ENCODE measurements at regions not wholly inside any gene's neighbourhood (a gene's known extent, or its start where the extent isn't known, plus 50 kb on each side); places are given as distances from the start of the nearest gene placed in this dataset.
"Not testable (repeated sequence)": the region's sequence is repeated elsewhere in the genome, so short reads cannot be mapped to it uniquely, and the experiment has no call there.

- DNase-seq (ENCODE audit: extremely low read depth, low read depth): no peak
- H3K4me3 ChIP-seq (replicated peaks; ENCODE audit: low read depth, low read length): no peak overlapping the region
- no peak for TF ChIP-seq CTCF (IDR thresholded peaks at IDR 0.05; ENCODE audit: low read depth, low read length, missing control alignments)
These were observed 270.1 kb downstream of the QDPR start for GRCh38 chr4:17241835-17242234.

GRCh38 chr4:17238633-17239032 is 273.3 kb downstream of the QDPR start:
- no peak for DNase-seq (ENCODE audit: extremely low read depth, low read depth)
- TF ChIP-seq CTCF (IDR thresholded peaks at IDR 0.05; ENCODE audit: low read depth, low read length, missing control alignments): no peak
- no peak overlapping the region for H3K4me3 ChIP-seq (replicated peaks; ENCODE audit: low read depth, low read length)

- no peak for TF ChIP-seq CTCF (IDR thresholded peaks at IDR 0.05; ENCODE audit: low read depth, low read length, missing control alignments)
- no peak for DNase-seq (ENCODE audit: extremely low read depth, low read depth)
- H3K4me3 ChIP-seq (replicated peaks; ENCODE audit: low read depth, low read length): no peak overlapping the region
These were observed 275.2 kb downstream of the QDPR start for GRCh38 chr4:17236686-17237085.

- H3K4me3 ChIP-seq (replicated peaks; ENCODE audit: low read depth, low read length): no peak overlapping the region
- no peak for DNase-seq (ENCODE audit: extremely low read depth, low read depth)
- TF ChIP-seq CTCF (IDR thresholded peaks at IDR 0.05; ENCODE audit: low read depth, low read length, missing control alignments): no peak
These were observed 277.2 kb downstream of the QDPR start for GRCh38 chr4:17234678-17235077.

- no peak overlapping the region for H3K4me3 ChIP-seq (replicated peaks; ENCODE audit: low read depth, low read length)
- peak; percentile 51 for DNase-seq (ENCODE audit: extremely low read depth, low read depth)
- TF ChIP-seq CTCF (IDR thresholded peaks at IDR 0.05; ENCODE audit: low read depth, low read length, missing control alignments): no peak
These were observed 279.2 kb downstream of the QDPR start for GRCh38 chr4:17232566-17233253.

- not testable (repeated sequence) for DNase-seq (ENCODE audit: extremely low read depth, low read depth); H3K4me3 ChIP-seq (replicated peaks; ENCODE audit: low read depth, low read length)
These were observed 279.9 kb downstream of the QDPR start for GRCh38 chr4:17231880-17232475.

- no peak overlapping the region for H3K4me3 ChIP-seq (replicated peaks; ENCODE audit: low read depth, low read length)
- no peak for TF ChIP-seq CTCF (IDR thresholded peaks at IDR 0.05; ENCODE audit: low read depth, low read length, missing control alignments)
These were observed 281.2 kb downstream of the QDPR start for GRCh38 chr4:17230727-17231126.

More at GRCh38 chr4:17230727-17231126, 281.2 kb downstream of the QDPR start:
- no peak for DNase-seq (ENCODE audit: extremely low read depth, low read depth)

Data from HFF-Myc (cell line).